ENCODE measurements at regions not wholly inside any gene's neighbourhood (a gene's known extent, or its start where the extent isn't known, plus 50 kb on each side); places are given as distances from the start of the nearest gene placed in this dataset.

- TF ChIP-seq CTCF (IDR thresholded peaks at IDR 0.05) (no peak), POLR2AphosphoS5 (IDR thresholded peaks at IDR 0.05) (no peak)
Measured at GRCh38 chr13:21291840-21292239, 115.4 kb downstream of the MRPL57 start.
